ENCODE measurements at regions not wholly inside any gene's neighbourhood (a gene's known extent, or its start where the extent isn't known, plus 50 kb on each side); places are given as distances from the start of the nearest gene placed in this dataset.

DNA sequence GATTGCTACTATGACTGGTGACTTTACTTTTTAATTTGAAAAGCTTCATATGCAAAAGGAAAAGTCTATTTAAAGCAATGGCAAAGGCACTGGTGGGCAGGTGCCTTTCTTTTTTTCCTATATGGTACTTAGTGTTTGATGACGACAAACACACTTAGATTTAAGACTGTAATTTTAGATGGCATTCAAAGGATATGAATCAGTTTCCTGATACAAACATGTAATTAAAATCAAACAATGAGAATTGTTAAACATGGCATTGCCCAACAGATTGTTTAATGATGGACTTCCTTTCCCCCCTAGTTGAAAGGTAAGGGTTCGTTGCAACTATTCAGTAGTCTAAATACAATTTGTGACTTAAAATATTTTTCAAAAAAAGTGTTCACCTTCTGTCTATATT lies 106.5 kb upstream of the SEMA3C start:
- DNase-seq, result no peak
- H3K4me1 ChIP-seq (ENCODE audit: control insufficient read depth, insufficient read depth, low read length, poor library complexity, severe bottlenecking), result no peaks in the 10 kb centered on the region

DNA sequence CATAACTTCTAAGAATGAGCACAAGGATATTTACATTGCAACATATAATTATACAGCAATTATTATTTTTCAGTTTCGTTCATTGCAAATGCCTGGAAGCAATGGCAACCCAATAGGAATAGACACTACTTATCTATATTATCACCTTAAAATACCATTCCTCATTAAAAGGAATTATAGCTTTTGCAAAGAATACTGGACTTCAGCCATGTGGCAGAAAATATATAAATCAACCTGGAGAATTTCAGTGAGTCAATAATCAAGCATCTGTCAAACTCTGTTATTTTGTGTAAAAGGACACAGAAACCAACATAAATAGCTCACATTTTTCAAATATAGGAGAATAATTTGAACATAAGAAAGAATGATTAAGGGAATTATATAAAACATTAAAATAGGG lies 96.1 kb upstream of the SEMA3C start:
- Mint-ChIP-seq H3K4me1 (no peaks in the 10 kb centered on the region), H3K27ac (no peak overlapping the region), H3K27me3 (no peaks in the 10 kb centered on the region), H3K36me3 (no peaks in the 10 kb centered on the region), H3K9me3 (peaks cover 0 to 9% (median 2%) of the 10 kb centered on the region in 7 donors), H3K4me3 (no peak overlapping the region)
- H3K4me3 ChIP-seq (ENCODE audit: low read depth, low read length), result no peak overlapping the region
- DNase-seq (no peak), ATAC-seq (ENCODE audit: low read depth in 2 of 2) (no peak)
- H3K4me1 ChIP-seq (ENCODE audit: control insufficient read depth, insufficient read depth, low read length, poor library complexity, severe bottlenecking), result no peaks in the 10 kb centered on the region
- no peak overlapping the region for H3K27ac ChIP-seq (ENCODE audit: insufficient read depth, low read length, poor library complexity, severe bottlenecking)
- H3K9me3 ChIP-seq (ENCODE audit: control insufficient read depth in 2 of 2, low read length in 2 of 2), result peaks cover 0 to 2% of the 10 kb centered on the region in 2 experiments
- H3K36me3 ChIP-seq (ENCODE audit: control insufficient read depth, insufficient read depth, low read length), result no peaks in the 10 kb centered on the region
- no peaks in the 10 kb centered on the region for H3K27me3 ChIP-seq (ENCODE audit: control insufficient read depth, insufficient read depth, low read length)

More for the DNA sequence above, 106.5 kb upstream of the SEMA3C start:
- Mint-ChIP-seq H3K36me3 (peaks cover 2% of the 10 kb centered on the region), H3K4me3 (no peak overlapping the region), H3K27me3 (no peaks in the 10 kb centered on the region), H3K27ac (no peak overlapping the region), H3K4me1 (no peaks in the 10 kb centered on the region), H3K9me3 (peaks cover 2 to 10% (median 5%) of the 10 kb centered on the region in 7 donors)
- Histone ChIP-seq H3K9me3 (ENCODE audit: control insufficient read depth in 2 of 2, low read length in 2 of 2) (peaks cover 0 to 1% of the 10 kb centered on the region in 2 experiments), H3K4me3 (ENCODE audit: low read depth, low read length) (no peak overlapping the region), H3K27me3 (ENCODE audit: control insufficient read depth, insufficient read depth, low read length) (no peaks in the 10 kb centered on the region), H3K36me3 (ENCODE audit: control insufficient read depth, insufficient read depth, low read length) (no peaks in the 10 kb centered on the region), H3K27ac (ENCODE audit: insufficient read depth, low read length, poor library complexity, severe bottlenecking) (no peak overlapping the region)
- ATAC-seq (ENCODE audit: low read depth in 2 of 2), result no peak

DNA sequence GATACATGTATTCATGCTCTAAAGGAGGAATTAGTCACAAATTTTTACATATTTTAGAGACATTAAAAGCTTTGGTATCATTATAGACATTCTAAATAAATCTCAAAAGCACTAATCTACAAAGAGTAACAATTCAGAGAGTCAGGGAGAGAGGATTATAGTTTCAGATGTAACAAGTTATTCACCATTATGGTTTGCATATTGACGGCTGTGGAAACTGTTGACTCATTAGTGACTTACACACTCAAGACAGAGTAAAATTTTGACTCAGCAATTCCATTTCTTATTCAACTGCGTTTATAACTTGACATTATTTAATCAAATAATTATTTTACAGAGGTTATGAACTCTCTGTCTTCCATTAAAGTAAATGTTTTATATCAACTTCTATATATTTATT lies 95.4 kb upstream of the SEMA3C start:
- no peak overlapping the region for H3K4me3 ChIP-seq (ENCODE audit: low read depth, low read length)
- H3K27me3 Mint-ChIP-seq, result no peaks in the 10 kb centered on the region
- H3K36me3 ChIP-seq (ENCODE audit: control insufficient read depth, insufficient read depth, low read length), result no peaks in the 10 kb centered on the region
- H3K9me3 ChIP-seq (ENCODE audit: control insufficient read depth in 2 of 2, low read length in 2 of 2), result peaks cover 0 to 2% of the 10 kb centered on the region in 2 experiments
- H3K4me1 ChIP-seq (ENCODE audit: control insufficient read depth, insufficient read depth, low read length, poor library complexity, severe bottlenecking), result no peaks in the 10 kb centered on the region
- H3K27ac Mint-ChIP-seq, result no peak overlapping the region
- no peaks in the 10 kb centered on the region for H3K36me3 Mint-ChIP-seq
- ATAC-seq (ENCODE audit: low read depth in 2 of 2) (no peak), DNase-seq (no peak)
- H3K9me3 Mint-ChIP-seq, result peaks cover 0 to 9% (median 2%) of the 10 kb centered on the region in 7 donors
- H3K4me1 Mint-ChIP-seq, result no peaks in the 10 kb centered on the region
- no peak overlapping the region for H3K27ac ChIP-seq (ENCODE audit: insufficient read depth, low read length, poor library complexity, severe bottlenecking)
- no peak overlapping the region for H3K4me3 Mint-ChIP-seq
- H3K27me3 ChIP-seq (ENCODE audit: control insufficient read depth, insufficient read depth, low read length), result no peaks in the 10 kb centered on the region

DNA sequence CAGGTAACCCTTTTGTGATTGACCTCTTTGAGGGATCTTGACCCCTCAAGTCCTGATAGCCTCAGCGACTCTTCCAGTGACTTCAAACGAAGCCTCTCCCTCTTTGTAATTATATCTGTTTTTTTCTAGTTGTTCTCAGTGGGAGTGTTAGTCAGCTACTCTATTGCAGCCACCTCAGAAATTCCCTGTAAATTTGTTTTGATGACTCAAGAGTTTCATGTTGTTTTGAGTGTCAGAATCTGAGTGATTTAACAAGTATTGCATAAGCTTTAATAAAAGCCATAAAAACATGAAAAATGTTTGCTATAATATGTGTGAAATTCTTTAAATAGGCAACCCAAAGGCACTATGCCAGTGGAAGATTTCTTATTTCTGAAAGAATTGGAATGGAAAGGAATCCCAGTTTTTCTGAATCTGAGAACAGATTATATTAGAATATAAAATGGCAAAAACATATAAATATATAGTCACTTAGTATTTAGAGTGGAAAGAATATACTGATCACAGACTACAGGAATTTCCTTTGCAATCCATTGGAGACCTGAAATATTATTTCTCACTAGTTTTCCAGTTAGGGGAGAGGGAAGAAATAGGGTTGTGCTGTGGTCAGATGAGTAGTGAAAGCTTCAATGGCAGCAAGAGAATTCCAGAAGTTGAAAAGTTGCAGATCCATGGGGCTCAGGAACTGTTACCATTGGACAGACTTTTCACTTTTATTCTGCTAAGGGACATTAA lies 94.4 kb upstream of the SEMA3C start:
- H3K36me3 ChIP-seq (ENCODE audit: control insufficient read depth, insufficient read depth, low read length), result no peaks in the 10 kb centered on the region
- H3K36me3 Mint-ChIP-seq, result no peaks in the 10 kb centered on the region
- peaks cover 0 to 2% of the 10 kb centered on the region in 2 experiments for H3K9me3 ChIP-seq (ENCODE audit: control insufficient read depth in 2 of 2, low read length in 2 of 2)
- H3K4me3 ChIP-seq (ENCODE audit: low read depth, low read length), result no peak overlapping the region
- H3K4me1 ChIP-seq (ENCODE audit: control insufficient read depth, insufficient read depth, low read length, poor library complexity, severe bottlenecking), result no peaks in the 10 kb centered on the region
- H3K4me3 Mint-ChIP-seq, result no peak overlapping the region
- H3K27me3 ChIP-seq (ENCODE audit: control insufficient read depth, insufficient read depth, low read length), result no peaks in the 10 kb centered on the region
- peaks cover 0 to 14% (median 4%) of the 10 kb centered on the region in 7 donors for H3K9me3 Mint-ChIP-seq
- no peak for DNase-seq
- H3K4me1 Mint-ChIP-seq, result no peaks in the 10 kb centered on the region
- no peaks in the 10 kb centered on the region for H3K27me3 Mint-ChIP-seq
- no peak overlapping the region for H3K27ac ChIP-seq (ENCODE audit: insufficient read depth, low read length, poor library complexity, severe bottlenecking)
- ATAC-seq (ENCODE audit: low read depth in 2 of 2), result no peak
- no peak overlapping the region for H3K27ac Mint-ChIP-seq

DNA sequence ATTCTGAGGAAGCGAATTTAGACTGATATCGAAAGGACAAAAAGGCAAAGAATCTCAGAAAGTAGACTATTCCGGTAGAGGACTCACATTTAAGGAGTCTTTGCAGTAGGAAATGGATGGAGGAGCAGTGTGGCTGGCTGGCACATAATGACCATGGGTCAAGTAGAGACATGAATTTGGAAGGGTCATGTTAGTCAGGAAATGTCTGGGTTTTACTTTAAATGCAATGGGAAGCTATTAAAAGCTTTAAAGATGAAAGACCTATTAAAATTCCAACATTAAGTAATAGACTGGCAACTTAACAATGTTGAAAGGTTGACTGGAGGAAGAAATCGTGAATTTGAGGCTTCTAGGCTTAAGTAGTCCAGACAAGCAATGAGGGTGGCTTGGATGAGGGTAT lies 90.0 kb upstream of the SEMA3C start:
- Histone ChIP-seq H3K4me3 (ENCODE audit: low read depth, low read length) (no peak overlapping the region), H3K4me1 (ENCODE audit: control insufficient read depth, insufficient read depth, low read length, poor library complexity, severe bottlenecking) (no peaks in the 10 kb centered on the region), H3K9me3 (ENCODE audit: control insufficient read depth in 2 of 2, low read length in 2 of 2) (peaks cover 0 to 2% of the 10 kb centered on the region in 2 experiments), H3K36me3 (ENCODE audit: control insufficient read depth, insufficient read depth, low read length) (no peaks in the 10 kb centered on the region), H3K27ac (ENCODE audit: insufficient read depth, low read length, poor library complexity, severe bottlenecking) (no peak overlapping the region), H3K27me3 (ENCODE audit: control insufficient read depth, insufficient read depth, low read length) (no peaks in the 10 kb centered on the region)
- no peak for ATAC-seq (ENCODE audit: low read depth in 2 of 2)
- Mint-ChIP-seq H3K9me3 (peaks cover 0 to 16% (median 5%) of the 10 kb centered on the region in 7 donors), H3K4me1 (no peaks in the 10 kb centered on the region), H3K27ac (no peak overlapping the region), H3K36me3 (no peaks in the 10 kb centered on the region), H3K4me3 (no peak overlapping the region), H3K27me3 (no peaks in the 10 kb centered on the region)
- DNase-seq, result no peak

DNA sequence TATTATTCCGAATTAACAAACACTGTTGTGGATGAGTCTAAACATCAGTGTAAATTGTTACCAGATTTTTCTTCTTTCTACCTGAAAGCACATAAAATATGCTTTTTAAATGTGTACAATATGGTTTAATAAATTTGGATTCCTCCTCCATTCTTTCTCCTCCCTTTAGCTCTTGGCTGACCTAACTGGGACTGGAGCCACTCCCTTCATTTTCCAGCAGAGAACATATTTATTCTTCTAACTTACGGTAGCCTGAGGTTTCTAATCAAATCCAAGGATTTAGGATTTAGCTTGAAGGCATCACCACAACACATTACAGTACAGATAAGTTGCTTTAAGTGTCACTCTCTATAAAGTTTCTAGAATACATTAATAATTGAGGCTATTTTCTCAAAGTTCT lies 88.2 kb upstream of the SEMA3C start:
- Histone ChIP-seq H3K9me3 (ENCODE audit: control insufficient read depth in 2 of 2, low read length in 2 of 2) (no peaks in the 10 kb centered on the region), H3K27ac (ENCODE audit: insufficient read depth, low read length, poor library complexity, severe bottlenecking) (no peak overlapping the region), H3K4me1 (ENCODE audit: control insufficient read depth, insufficient read depth, low read length, poor library complexity, severe bottlenecking) (no peaks in the 10 kb centered on the region), H3K4me3 (ENCODE audit: low read depth, low read length) (no peak overlapping the region), H3K27me3 (ENCODE audit: control insufficient read depth, insufficient read depth, low read length) (no peaks in the 10 kb centered on the region), H3K36me3 (ENCODE audit: control insufficient read depth, insufficient read depth, low read length) (no peaks in the 10 kb centered on the region)
- ATAC-seq (ENCODE audit: low read depth in 2 of 2), result no peak
- Mint-ChIP-seq H3K4me1 (no peaks in the 10 kb centered on the region), H3K27ac (no peak overlapping the region), H3K36me3 (no peaks in the 10 kb centered on the region), H3K4me3 (no peak overlapping the region), H3K9me3 (peaks cover 0 to 15% (median 5%) of the 10 kb centered on the region in 7 donors), H3K27me3 (no peaks in the 10 kb centered on the region)
- DNase-seq, result no peak

DNA sequence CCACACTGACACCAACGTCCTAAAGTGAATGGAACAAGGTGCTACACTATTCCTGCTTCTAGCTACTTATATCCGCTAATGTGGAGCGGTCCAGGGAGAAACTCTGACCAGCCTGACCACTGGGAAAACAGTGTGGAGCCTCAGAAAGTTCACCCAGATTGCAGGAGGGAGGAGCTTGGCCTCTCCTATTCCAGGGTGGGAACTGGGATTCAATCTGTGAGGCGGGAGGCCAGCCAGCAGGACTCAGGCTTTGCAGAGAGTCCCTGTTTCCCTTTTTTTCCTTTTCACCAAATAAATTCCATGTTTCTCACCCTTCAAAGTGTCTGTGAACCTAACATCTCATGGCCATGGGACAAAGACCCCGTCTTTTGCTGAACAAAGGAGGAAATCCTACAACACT lies 86.4 kb upstream of the SEMA3C start:
- H3K36me3 ChIP-seq (ENCODE audit: control insufficient read depth, insufficient read depth, low read length), result no peaks in the 10 kb centered on the region
- Mint-ChIP-seq H3K4me1 (no peaks in the 10 kb centered on the region), H3K36me3 (no peaks in the 10 kb centered on the region), H3K9me3 (peaks cover 0 to 15% (median 7%) of the 10 kb centered on the region in 7 donors), H3K27me3 (no peaks in the 10 kb centered on the region), H3K4me3 (no peak overlapping the region), H3K27ac (no peak overlapping the region)
- ATAC-seq (ENCODE audit: low read depth in 2 of 2) (no peak), DNase-seq (no peak)
- H3K27me3 ChIP-seq (ENCODE audit: control insufficient read depth, insufficient read depth, low read length), result no peaks in the 10 kb centered on the region
- H3K9me3 ChIP-seq (ENCODE audit: control insufficient read depth in 2 of 2, low read length in 2 of 2), result no peaks in the 10 kb centered on the region
- H3K27ac ChIP-seq (ENCODE audit: insufficient read depth, low read length, poor library complexity, severe bottlenecking), result no peak overlapping the region
- H3K4me3 ChIP-seq (ENCODE audit: low read depth, low read length), result no peak overlapping the region
- no peaks in the 10 kb centered on the region for H3K4me1 ChIP-seq (ENCODE audit: control insufficient read depth, insufficient read depth, low read length, poor library complexity, severe bottlenecking)

DNA sequence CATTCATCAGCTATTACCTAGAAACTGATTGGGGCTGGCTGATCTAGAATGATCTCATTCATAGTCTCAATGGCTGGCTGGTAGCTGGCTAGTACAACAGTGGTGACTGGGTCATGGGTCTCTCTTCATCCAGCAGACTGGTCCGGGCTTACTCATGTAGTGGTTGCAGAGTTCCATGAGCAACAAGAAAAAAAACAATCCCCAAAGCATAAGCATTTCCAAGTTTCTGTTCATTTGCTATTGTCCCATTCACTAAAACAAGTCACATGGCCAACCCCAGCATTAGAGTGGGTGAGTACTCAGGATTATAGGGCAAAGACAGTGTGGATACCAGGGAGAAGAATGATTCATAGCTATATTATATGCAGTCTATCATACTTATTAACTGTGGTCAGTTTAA lies 85.2 kb upstream of the SEMA3C start:
- Histone ChIP-seq H3K4me3 (ENCODE audit: low read depth, low read length) (no peak overlapping the region), H3K27me3 (ENCODE audit: control insufficient read depth, insufficient read depth, low read length) (no peaks in the 10 kb centered on the region), H3K36me3 (ENCODE audit: control insufficient read depth, insufficient read depth, low read length) (no peaks in the 10 kb centered on the region), H3K27ac (ENCODE audit: insufficient read depth, low read length, poor library complexity, severe bottlenecking) (no peak overlapping the region), H3K9me3 (ENCODE audit: control insufficient read depth in 2 of 2, low read length in 2 of 2) (no peaks in the 10 kb centered on the region), H3K4me1 (ENCODE audit: control insufficient read depth, insufficient read depth, low read length, poor library complexity, severe bottlenecking) (no peaks in the 10 kb centered on the region)
- Mint-ChIP-seq H3K4me3 (no peak overlapping the region), H3K36me3 (no peaks in the 10 kb centered on the region), H3K27me3 (no peaks in the 10 kb centered on the region), H3K27ac (no peak overlapping the region), H3K9me3 (peaks cover 2 to 19% (median 6%) of the 10 kb centered on the region in 7 donors), H3K4me1 (no peaks in the 10 kb centered on the region)
- DNase-seq (no peak), ATAC-seq (ENCODE audit: low read depth in 2 of 2) (no peak)

Data from CD4-positive, CD25-positive, alpha-beta regulatory T cell (primary cell).